CD4-positive, alpha-beta T cell (primary cell): ENCODE measurements at regions not wholly inside any gene's neighbourhood (a gene's known extent, or its start where the extent isn't known, plus 50 kb on each side); places are given as distances from the start of the nearest gene placed in this dataset.

Experiments
- ATAC-seq: fragments of 200-7000 bp; cut with Tn5 transposase; one replicate; pipeline ENCODE4 v1.10.0; 2022; ENCODE audit warnings: mild to moderate bottlenecking; ENCODE audit not compliant: poor library complexity
- CTCF ChIA-PET: fragments of 350-600 bp; sonication (Branson Sonifier 250); formaldehyde crosslinking; loops from one replicate; lab custom pipeline; 2021; ENCODE audit warnings: antibody characterized with exemption, inconsistent platforms; lab: Charles Lee
- POLR2A ChIA-PET: fragments of 350-600 bp; sonication (Branson Sonifier 250); formaldehyde crosslinking; loops from one replicate; lab custom pipeline; 2021; ENCODE audit warnings: antibody characterized with exemption, inconsistent platforms; lab: Charles Lee
- DNase-seq, 14 experiments: peaks; one replicate each; pipeline ENCODE4 v3.0.0-alpha.2; 2013 to 2020; ENCODE audit warnings: mixed read lengths in 2 of 14
- H3K27ac ChIP-seq, 2 donors: one replicate each; pipeline versions ENCODE4 v1.5.1 to v1.7.0; 2013; ENCODE audit warnings: low read length in 2 of 2, low read depth in 1 of 2, mild to moderate bottlenecking in 1 of 2
- H3K27me3 ChIP-seq, 2 experiments: 1 replicate in 1 of 2; 2 replicates in 1 of 2; pipeline versions ENCODE4 v1.6.1 to v1.7.0; 2013; ENCODE audit warnings: low read length in 2 of 2, control low read depth in 1 of 2, mild to moderate bottlenecking in 1 of 2, moderate library complexity in 1 of 2; ENCODE audit not compliant: insufficient read depth in 2 of 2, control insufficient read depth in 1 of 2
- H3K36me3 ChIP-seq: one replicate; pipeline ENCODE4 v1.6.1; 2013; ENCODE audit warnings: low read length, control low read depth; ENCODE audit not compliant: insufficient read depth
- H3K4me1 ChIP-seq: one replicate; pipeline ENCODE4 v1.6.1; 2013; ENCODE audit warnings: low read length, control low read depth; ENCODE audit not compliant: insufficient read depth
- H3K4me3 ChIP-seq: one replicate; pipeline ENCODE4 v1.5.1; 2013; ENCODE audit warnings: mild to moderate bottlenecking, low read length, moderate library complexity
- H3K9me3 ChIP-seq, 2 experiments: 1 replicate in 1 of 2; 2 replicates in 1 of 2; pipeline versions ENCODE4 v1.6.1 to v1.7.0; 2013; ENCODE audit warnings: low read length in 2 of 2, mild to moderate bottlenecking in 2 of 2, control low read depth in 1 of 2, moderate library complexity in 1 of 2; ENCODE audit not compliant: control insufficient read depth in 1 of 2, insufficient read depth in 1 of 2
- H3K27ac Mint-ChIP-seq: one replicate; pipeline ENCODE4 v1.8.0; 2020; ENCODE audit warnings: mixed read lengths
- H3K27me3 Mint-ChIP-seq: one replicate; pipeline ENCODE4 v1.8.0; 2021; ENCODE audit warnings: mixed read lengths
- H3K36me3 Mint-ChIP-seq: one replicate; pipeline ENCODE4 v1.8.0; 2021; ENCODE audit warnings: low read depth, mixed read lengths
- H3K4me1 Mint-ChIP-seq: one replicate; pipeline ENCODE4 v1.8.0; 2021; ENCODE audit warnings: low read depth, mixed read lengths
- H3K4me3 Mint-ChIP-seq: one replicate; pipeline ENCODE4 v1.8.0; 2020; ENCODE audit warnings: mild to moderate bottlenecking, mixed read lengths
- H3K9me3 Mint-ChIP-seq: one replicate; pipeline ENCODE4 v1.8.0; 2020; ENCODE audit warnings: mixed read lengths
- intact Hi-C, 2 experiments: fragments of 100-400 bp; cut with DNase I in 1 of 2; cut with micrococcal nuclease in 1 of 2; formaldehyde crosslinking; loops; one replicate each; pipeline versions ENCODE4 v1.15.1 to v1.9.0; 2023 to 2025; cut with DNase I, micrococcal nuclease
- TF ChIP-seq, protein P1 (sequence below): fragments of 200-600 bp; IDR thresholded peaks from one replicate; pipeline ENCODE4 v1.8.0; 2022; ENCODE audit warnings: antibody characterized with exemption, mild to moderate bottlenecking

DNA sequence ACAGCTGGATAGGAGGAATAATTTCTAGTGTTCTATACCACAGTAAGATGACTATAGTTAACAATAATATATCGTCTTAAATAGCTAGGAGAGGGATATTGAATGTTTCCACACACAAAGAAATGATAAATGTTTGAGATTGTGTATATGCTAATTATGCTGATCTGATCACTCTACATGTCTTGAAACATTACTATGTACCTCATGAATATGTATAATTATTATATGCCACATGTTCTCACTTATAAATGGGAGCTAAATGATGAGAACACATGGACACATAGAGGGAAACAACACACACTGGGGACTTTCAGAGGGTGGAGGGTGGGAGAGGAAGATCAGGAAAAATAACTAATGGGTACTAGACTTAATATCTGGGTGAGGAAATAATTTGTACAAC is 53.2 kb upstream of the MAGEA4 start:
- intact Hi-C loops = no loop called here
- no peaks in the 10 kb centered on the region for H3K36me3 ChIP-seq

DNA sequence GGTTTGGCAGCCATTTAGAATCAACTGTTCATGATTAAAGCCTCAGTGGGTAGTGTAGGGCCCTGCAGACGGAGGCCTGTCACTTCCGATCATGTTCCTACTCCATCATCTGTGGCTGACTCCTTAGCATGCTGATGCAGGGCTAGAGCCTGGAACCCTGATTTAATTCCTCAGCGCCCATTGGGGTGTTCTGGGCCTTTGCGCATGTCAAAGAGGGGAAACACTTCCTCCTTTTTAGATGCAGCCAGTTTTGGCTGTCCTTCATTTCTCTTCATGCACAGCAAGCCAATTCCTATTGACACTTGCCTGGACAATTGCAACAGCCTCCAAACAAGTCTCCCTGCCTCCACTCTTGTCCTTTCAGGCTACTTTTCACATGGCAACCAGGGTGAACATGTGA is 51.9 kb upstream of the MAGEA4 start:
- Histone ChIP-seq H3K4me3 (no peak overlapping the region), H3K36me3 (no peaks in the 10 kb centered on the region), H3K4me1 (no peaks in the 10 kb centered on the region), H3K27ac (no peak overlapping the region), H3K27me3 (no peaks in the 10 kb centered on the region), H3K9me3 (no peaks in the 10 kb centered on the region)
- DNase-seq (no peak), ATAC-seq (no peak)
- ChIA-PET POLR2A (no interaction called here), CTCF (no interaction called here)
- TF ChIP-seq, protein P1, sequence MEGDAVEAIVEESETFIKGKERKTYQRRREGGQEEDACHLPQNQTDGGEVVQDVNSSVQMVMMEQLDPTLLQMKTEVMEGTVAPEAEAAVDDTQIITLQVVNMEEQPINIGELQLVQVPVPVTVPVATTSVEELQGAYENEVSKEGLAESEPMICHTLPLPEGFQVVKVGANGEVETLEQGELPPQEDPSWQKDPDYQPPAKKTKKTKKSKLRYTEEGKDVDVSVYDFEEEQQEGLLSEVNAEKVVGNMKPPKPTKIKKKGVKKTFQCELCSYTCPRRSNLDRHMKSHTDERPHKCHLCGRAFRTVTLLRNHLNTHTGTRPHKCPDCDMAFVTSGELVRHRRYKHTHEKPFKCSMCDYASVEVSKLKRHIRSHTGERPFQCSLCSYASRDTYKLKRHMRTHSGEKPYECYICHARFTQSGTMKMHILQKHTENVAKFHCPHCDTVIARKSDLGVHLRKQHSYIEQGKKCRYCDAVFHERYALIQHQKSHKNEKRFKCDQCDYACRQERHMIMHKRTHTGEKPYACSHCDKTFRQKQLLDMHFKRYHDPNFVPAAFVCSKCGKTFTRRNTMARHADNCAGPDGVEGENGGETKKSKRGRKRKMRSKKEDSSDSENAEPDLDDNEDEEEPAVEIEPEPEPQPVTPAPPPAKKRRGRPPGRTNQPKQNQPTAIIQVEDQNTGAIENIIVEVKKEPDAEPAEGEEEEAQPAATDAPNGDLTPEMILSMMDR = no peak
- H3K27ac Mint-ChIP-seq = no peak overlapping the region
- H3K36me3 Mint-ChIP-seq = no peaks in the 10 kb centered on the region
- no peaks in the 10 kb centered on the region for H3K9me3 Mint-ChIP-seq
- no peaks in the 10 kb centered on the region for H3K4me1 Mint-ChIP-seq
- intact Hi-C loops = no loop called here
- H3K27me3 Mint-ChIP-seq = no peaks in the 10 kb centered on the region
- no peak overlapping the region for H3K4me3 Mint-ChIP-seq

More for the DNA sequence above, 53.2 kb upstream of the MAGEA4 start:
- H3K27me3 Mint-ChIP-seq = no peaks in the 10 kb centered on the region
- ChIA-PET POLR2A (no interaction called here), CTCF (no interaction called here)
- ATAC-seq (no peak), DNase-seq (no peak)
- no peak overlapping the region for H3K27ac Mint-ChIP-seq
- no peaks in the 10 kb centered on the region for H3K36me3 Mint-ChIP-seq
- no peaks in the 10 kb centered on the region for H3K27me3 ChIP-seq
- H3K27ac ChIP-seq = no peak overlapping the region
- no peaks in the 10 kb centered on the region for H3K9me3 Mint-ChIP-seq
- no peak overlapping the region for H3K4me3 Mint-ChIP-seq
- H3K4me1 ChIP-seq = no peaks in the 10 kb centered on the region
- H3K4me1 Mint-ChIP-seq = no peaks in the 10 kb centered on the region
- no peak overlapping the region for H3K4me3 ChIP-seq
- no peaks in the 10 kb centered on the region for H3K9me3 ChIP-seq
- TF ChIP-seq, protein P1 = no peak
